HepG2 (cell line): ENCODE measurements at regions not wholly inside any gene's neighbourhood (a gene's known extent, or its start where the extent isn't known, plus 50 kb on each side); places are given as distances from the start of the nearest gene placed in this dataset.

Source experiments
- ATAC-seq: fragments of 200-7000 bp; cut with Tn5 transposase; 3 replicates; pipeline ENCODE4 v1.9.1; 2020; ENCODE audit warnings: mild to moderate bottlenecking, moderate library complexity
- BruUV-seq: library from RNA; stranded (reverse); fragments of 400-500 nt; replicated peaks from 2 replicates; lab custom pipeline; 2021; lab: Mats Ljungman, UMichigan
- CTCF ChIA-PET: fragments of 300-600 bp; formaldehyde crosslinking; extraction: SDS; loops from one replicate; lab custom pipeline; 2021; ENCODE audit warnings: low total read pairs, inconsistent platforms, low intra/inter-chr PET ratio; lab: Yijun Ruan, JAX
- POLR2A ChIA-PET: fragments of 350-600 bp; sonication (Branson Sonifier 250); formaldehyde crosslinking; loops from one replicate; lab custom pipeline; 2020; ENCODE audit warnings: antibody characterized with exemption, inconsistent platforms; lab: Yijun Ruan, JAX
- DNase-seq: peaks from one replicate; pipeline ENCODE4 v3.0.0-alpha.2; 2015; ENCODE audit warnings: low spot score
- FAIRE-seq: peaks from 3 replicates; lab custom pipeline; 2011; peaks lifted over from hg19 to GRCh38; lab: Jason Lieb, UNC
- H2AFZ ChIP-seq: one replicate; pipeline ENCODE4 v1.6.1; 2011; ENCODE audit warnings: low read length, inconsistent platforms
- H3K27ac ChIP-seq: fragments of 300-600 bp; 3 replicates; pipeline ENCODE4 v1.8.0; 2011; ENCODE audit warnings: mixed run types, mild to moderate bottlenecking, mixed read lengths, low read length, inconsistent platforms; ENCODE audit not compliant: insufficient read depth; ENCODE audit errors: extremely low read length
- H3K27me3 ChIP-seq, 2 experiments: fragments of 200-600 bp in 1 of 2; 2 replicates in 1 of 2; 3 replicates in 1 of 2; pipeline versions ENCODE4 v1.6.0 to v1.8.0; 2011; ENCODE audit warnings: low read length in 2 of 2, mild to moderate bottlenecking in 2 of 2, moderate library complexity in 2 of 2, inconsistent platforms in 1 of 2; ENCODE audit not compliant: insufficient read depth in 2 of 2, control insufficient read depth in 1 of 2
- H3K36me3 ChIP-seq, 2 experiments: fragments of 200-600 bp in 1 of 2; replicated peaks in 1 of 2; 2 replicates in 1 of 2; 3 replicates in 1 of 2; pipeline versions ENCODE4 v1.5.1 to v1.8.0; 2011; ENCODE audit warnings: low read length in 2 of 2, inconsistent platforms in 1 of 2; ENCODE audit not compliant: insufficient read depth in 2 of 2, control insufficient read depth in 1 of 2
- H3K4me1 ChIP-seq: 2 replicates; pipeline ENCODE4 v1.5.1; 2012; ENCODE audit warnings: low read length, inconsistent platforms; ENCODE audit not compliant: insufficient read depth
- H3K4me2 ChIP-seq: 2 replicates; pipeline ENCODE4 v1.6.0; 2011; ENCODE audit warnings: low read depth, low read length, inconsistent platforms
- H3K4me3 ChIP-seq, 3 experiments: fragments of 200-600 bp in 1 of 3; sonication (generic), shearing (Covaris generic) in 1 of 3; replicated peaks in 1 of 3; 2 replicates each; pipeline ENCODE4 v1.5.1; 2011 to 2016; ENCODE audit warnings: low read length in 3 of 3, inconsistent platforms in 2 of 3, low read depth in 2 of 3, mild to moderate bottlenecking in 2 of 3, control low read depth in 1 of 3, mixed read lengths in 1 of 3; ENCODE audit not compliant: insufficient read depth in 1 of 3
- H3K79me2 ChIP-seq: one replicate; pipeline ENCODE4 v1.6.1; 2011; ENCODE audit warnings: low read length, inconsistent platforms; ENCODE audit not compliant: insufficient read depth
- H3K9ac ChIP-seq: 2 replicates; pipeline ENCODE4 v1.6.0; 2011; ENCODE audit warnings: mild to moderate bottlenecking, low read depth, low read length, inconsistent platforms; ENCODE audit not compliant: insufficient read depth
- H3K9me3 ChIP-seq: 2 replicates; pipeline ENCODE4 v1.5.1; 2012; ENCODE audit warnings: mild to moderate bottlenecking, low read length
- H4K20me1 ChIP-seq: 2 replicates; pipeline ENCODE4 v1.6.0; 2011; ENCODE audit warnings: inconsistent platforms, mild to moderate bottlenecking, low read length, moderate library complexity; ENCODE audit not compliant: insufficient read depth
- AHR ChIP-seq: IDR thresholded peaks from 2 replicates; pipeline ENCODE4 v1.6.1; 2018; ENCODE audit warnings: missing genetic modification reagents, missing compliant biosample characterization
- CREM ChIP-seq, 2 experiments: sonication (generic) in 1 of 2; formaldehyde crosslinking in 1 of 2; IDR thresholded peaks; 2 replicates each; pipeline versions ENCODE4 v1.4.0 to v1.6.1; 2016 to 2020; ENCODE audit warnings: antibody characterized with exemption in 1 of 2, mild to moderate bottlenecking in 1 of 2, missing genetic modification reagents in 1 of 2
- HES4 ChIP-seq: sonication (generic); formaldehyde crosslinking; IDR thresholded peaks from 2 replicates; pipeline ENCODE4 v1.9.0; 2021; ENCODE audit warnings: mild to moderate bottlenecking, missing genetic modification reagents, borderline replicate concordance
- HIVEP1 ChIP-seq: sonication (generic); formaldehyde crosslinking; IDR thresholded peaks from 2 replicates; pipeline ENCODE4 v1.4.0; 2020; ENCODE audit warnings: mild to moderate bottlenecking, missing genetic modification reagents
- HNRNPH1 ChIP-seq: fragments of 200-400 bp; formaldehyde crosslinking; optimal IDR thresholded peaks from 2 replicates; pipeline ENCODE3; 2017; ENCODE audit warnings: mild to moderate bottlenecking, low read depth, low read length
- RBFOX2 ChIP-seq: fragments of 200-400 bp; formaldehyde crosslinking; IDR thresholded peaks from 2 replicates; pipeline ENCODE4 v1.6.1; 2017; ENCODE audit warnings: low read depth, mild to moderate bottlenecking, low read length
- RFXANK ChIP-seq: IDR thresholded peaks from 2 replicates; pipeline ENCODE4 v1.6.1; 2016
- SAP130 ChIP-seq: IDR thresholded peaks from 2 replicates; pipeline ENCODE4 v1.6.1; 2016; ENCODE audit warnings: low read depth
- STAG1 ChIP-seq: sonication (generic); formaldehyde crosslinking; IDR thresholded peaks from 2 replicates; pipeline ENCODE4 v1.4.0; 2020; ENCODE audit warnings: missing genetic modification reagents
- TAF1 ChIP-seq: sonication (generic); formaldehyde crosslinking; IDR thresholded peaks from 2 replicates; pipeline ENCODE4 v1.4.0; 2020; ENCODE audit warnings: missing genetic modification reagents
- TBL1XR1 ChIP-seq: fragments of 150-350 bp; IDR thresholded peaks from 2 replicates; pipeline ENCODE4 v1.6.1; 2014; ENCODE audit warnings: borderline replicate concordance, low read length; ENCODE audit not compliant: partially characterized antibody
- ZBTB21 ChIP-seq: sonication (generic); formaldehyde crosslinking; IDR thresholded peaks from 2 replicates; pipeline ENCODE4 v1.4.0; 2020; ENCODE audit warnings: missing genetic modification reagents
- ZNF205 ChIP-seq: IDR thresholded peaks from 2 replicates; pipeline ENCODE4 v1.6.1; 2018; ENCODE audit warnings: missing biosample characterization, missing genetic modification reagents
- ZNF841 ChIP-seq: sonication (generic); formaldehyde crosslinking; IDR thresholded peaks from 2 replicates; pipeline ENCODE4 v1.8.1; 2023; ENCODE audit warnings: missing genetic modification reagents, borderline replicate concordance
- WGBS: methylation state at CpG from one replicate; pipeline ENCODE4 v1.1.6; 2017; ENCODE audit warnings: low lambda C conversion rate; 5-methylcytosine and 5-hydroxymethylcytosine counted together
- in situ Hi-C: cut with HindIII; loops from 2 replicates; pipeline ENCODE4 v1.10.0; 2017; ENCODE audit warnings: low pct_unique_long_range_greater_than_20kb; ENCODE audit not compliant: extremely low pct_ligation_motif_present
- intact Hi-C: fragments of 100-400 bp; cut with micrococcal nuclease; formaldehyde crosslinking; loops from one replicate; pipeline ENCODE4 v1.10.0; 2022; ENCODE audit not compliant: unreplicated experiment
- TF ChIP-seq, protein P1 (sequence below): sonication (generic); formaldehyde crosslinking; IDR thresholded peaks from 2 replicates; pipeline ENCODE4 v1.5.0; 2020; ENCODE audit warnings: mild to moderate bottlenecking, missing genetic modification reagents, moderate library complexity
- TF ChIP-seq, protein P2 (sequence below): sonication (generic); formaldehyde crosslinking; IDR thresholded peaks from 2 replicates; pipeline ENCODE4 v1.5.0; 2020; ENCODE audit warnings: missing genetic modification reagents, mild to moderate bottlenecking, borderline replicate concordance
- TF ChIP-seq, protein P3 (sequence below): sonication (generic); formaldehyde crosslinking; IDR thresholded peaks from 2 replicates; pipeline ENCODE4 v1.8.1; 2023; ENCODE audit warnings: mild to moderate bottlenecking, inconsistent platforms, moderate library complexity, missing genetic modification reagents, borderline replicate concordance

DNA sequence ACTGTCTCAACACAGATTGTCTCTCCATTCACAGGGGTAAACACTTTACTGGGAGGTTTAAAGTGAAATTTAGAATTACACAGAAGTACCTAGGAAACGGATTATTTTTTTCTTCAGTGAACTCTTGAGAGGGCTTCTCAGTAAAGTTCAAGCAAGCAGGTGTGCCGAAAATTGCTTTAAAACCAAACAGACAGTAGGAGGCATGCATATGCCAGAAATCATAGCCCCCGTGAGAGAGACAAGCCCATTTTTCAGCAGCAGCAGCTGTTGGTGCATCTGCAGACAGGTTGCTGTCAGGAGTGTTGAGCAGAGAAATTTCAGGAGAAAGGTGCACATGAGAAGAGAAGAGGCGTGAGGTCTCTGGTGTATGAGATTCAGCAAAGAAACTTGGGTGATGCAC is 2115.5 kb upstream of the CELF4 start:
- H2AFZ ChIP-seq, result no peak overlapping the region
- FAIRE-seq, result no peak
- no peak for DNase-seq
- no peaks in the 10 kb centered on the region for H3K27me3 ChIP-seq
- no peak overlapping the region for H3K9ac ChIP-seq
- no peak overlapping the region for H3K27ac ChIP-seq
- in situ Hi-C loops (no loop called here), intact Hi-C loops (no loop called here)
- ATAC-seq, result no peak
- whole genome bisulfite sequencing, result 96% methylated on average over 4 of the region's 4 CpGs
- CTCF ChIA-PET, result no interaction called here
- no peaks in the 10 kb centered on the region for H3K79me2 ChIP-seq
- 0 out of 5 replicates have a peak, but pooled peaks cover 0 to 3% of the 10 kb centered on the region in 2 experiments for H3K36me3 ChIP-seq
- TF ChIP-seq STAG1, result peak; percentile 45; the same call in 1 of the 2 replicates
- TF ChIP-seq TBL1XR1, result no peak
- TF ChIP-seq, protein P1, sequence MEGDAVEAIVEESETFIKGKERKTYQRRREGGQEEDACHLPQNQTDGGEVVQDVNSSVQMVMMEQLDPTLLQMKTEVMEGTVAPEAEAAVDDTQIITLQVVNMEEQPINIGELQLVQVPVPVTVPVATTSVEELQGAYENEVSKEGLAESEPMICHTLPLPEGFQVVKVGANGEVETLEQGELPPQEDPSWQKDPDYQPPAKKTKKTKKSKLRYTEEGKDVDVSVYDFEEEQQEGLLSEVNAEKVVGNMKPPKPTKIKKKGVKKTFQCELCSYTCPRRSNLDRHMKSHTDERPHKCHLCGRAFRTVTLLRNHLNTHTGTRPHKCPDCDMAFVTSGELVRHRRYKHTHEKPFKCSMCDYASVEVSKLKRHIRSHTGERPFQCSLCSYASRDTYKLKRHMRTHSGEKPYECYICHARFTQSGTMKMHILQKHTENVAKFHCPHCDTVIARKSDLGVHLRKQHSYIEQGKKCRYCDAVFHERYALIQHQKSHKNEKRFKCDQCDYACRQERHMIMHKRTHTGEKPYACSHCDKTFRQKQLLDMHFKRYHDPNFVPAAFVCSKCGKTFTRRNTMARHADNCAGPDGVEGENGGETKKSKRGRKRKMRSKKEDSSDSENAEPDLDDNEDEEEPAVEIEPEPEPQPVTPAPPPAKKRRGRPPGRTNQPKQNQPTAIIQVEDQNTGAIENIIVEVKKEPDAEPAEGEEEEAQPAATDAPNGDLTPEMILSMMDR, result peak; percentile 29; the same call in 1 of the 2 replicates
- no peak overlapping the region for H3K4me2 ChIP-seq
- no peaks in the 10 kb centered on the region for H3K9me3 ChIP-seq
- peaks cover 7% of the 10 kb centered on the region for H3K4me1 ChIP-seq
- POLR2A ChIA-PET, result no interaction called here
- no peak overlapping the region for H3K4me3 ChIP-seq
- H4K20me1 ChIP-seq, result no peaks in the 10 kb centered on the region
- BruUV-seq, result no TSS peak

DNA sequence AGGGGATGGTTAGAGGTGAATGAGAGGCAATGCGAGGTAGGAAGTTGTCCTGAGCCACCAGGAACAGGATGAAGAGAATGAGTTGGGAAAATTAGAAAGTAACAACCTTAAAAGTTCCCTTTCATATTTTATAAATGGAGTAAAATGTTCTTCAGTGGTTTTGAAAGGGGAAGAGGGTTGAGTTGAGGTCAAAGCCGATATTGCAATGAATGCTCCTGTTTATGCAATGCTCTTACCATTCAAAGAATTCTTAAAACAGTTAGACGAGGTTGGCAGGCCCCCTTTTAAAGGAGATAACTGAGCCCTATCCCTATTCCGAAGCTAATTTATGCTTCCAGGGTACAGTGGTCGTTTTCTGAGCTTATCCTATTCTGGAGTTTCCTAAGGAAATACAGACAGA is 2110.3 kb upstream of the CELF4 start:
- in situ Hi-C loops, result no loop called here
- BruUV-seq, result no TSS peak
- H3K36me3 ChIP-seq, result 0 out of 5 replicates have a peak, but pooled peaks cover 0 to 3% of the 10 kb centered on the region in 2 experiments
- no peaks in the 10 kb centered on the region for H3K27me3 ChIP-seq
- no peak overlapping the region for H3K9ac ChIP-seq
- ATAC-seq (no peak), DNase-seq (no peak), FAIRE-seq (no peak)
- 0 out of 2 replicates have a peak, but pooled peaks cover 7% of the 10 kb centered on the region for H3K4me1 ChIP-seq
- intact Hi-C loops, result no loop called here
- H3K4me2 ChIP-seq, result no peak overlapping the region
- no peaks in the 10 kb centered on the region for H3K9me3 ChIP-seq
- WGBS, result 88% methylated on average over 5 of the region's 5 CpGs
- ChIA-PET POLR2A (no interaction called here), CTCF (no interaction called here)
- no peak overlapping the region for H2AFZ ChIP-seq
- no peaks in the 10 kb centered on the region for H3K79me2 ChIP-seq
- no peaks in the 10 kb centered on the region for H4K20me1 ChIP-seq
- H3K27ac ChIP-seq, result no peak overlapping the region
- no peak overlapping the region for H3K4me3 ChIP-seq
- TF ChIP-seq HIVEP1 (CRISPR knock-in tag) (no peak), RBFOX2 (no peak), TAF1 (CRISPR knock-in tag) (no peak), RFXANK (CRISPR knock-in tag) (no peak), AHR (CRISPR knock-in tag) (no peak), ZNF205 (CRISPR knock-in tag) (no peak), SAP130 (CRISPR knock-in tag) (no peak), ZNF841 (CRISPR knock-in tag) (no peak), HES4 (CRISPR knock-in tag) (no peak), HNRNPH1 (no peak), CREM (IDR thresholded peaks at IDR 0.05) (no peak), CREM (CRISPR knock-in tag; IDR thresholded peaks at IDR 0.05) (no peak), ZBTB21 (no peak)
- TF ChIP-seq, protein P2, sequence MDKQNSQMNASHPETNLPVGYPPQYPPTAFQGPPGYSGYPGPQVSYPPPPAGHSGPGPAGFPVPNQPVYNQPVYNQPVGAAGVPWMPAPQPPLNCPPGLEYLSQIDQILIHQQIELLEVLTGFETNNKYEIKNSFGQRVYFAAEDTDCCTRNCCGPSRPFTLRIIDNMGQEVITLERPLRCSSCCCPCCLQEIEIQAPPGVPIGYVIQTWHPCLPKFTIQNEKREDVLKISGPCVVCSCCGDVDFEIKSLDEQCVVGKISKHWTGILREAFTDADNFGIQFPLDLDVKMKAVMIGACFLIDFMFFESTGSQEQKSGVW (CRISPR knock-in tag), result no peak
- TF ChIP-seq, protein P3, sequence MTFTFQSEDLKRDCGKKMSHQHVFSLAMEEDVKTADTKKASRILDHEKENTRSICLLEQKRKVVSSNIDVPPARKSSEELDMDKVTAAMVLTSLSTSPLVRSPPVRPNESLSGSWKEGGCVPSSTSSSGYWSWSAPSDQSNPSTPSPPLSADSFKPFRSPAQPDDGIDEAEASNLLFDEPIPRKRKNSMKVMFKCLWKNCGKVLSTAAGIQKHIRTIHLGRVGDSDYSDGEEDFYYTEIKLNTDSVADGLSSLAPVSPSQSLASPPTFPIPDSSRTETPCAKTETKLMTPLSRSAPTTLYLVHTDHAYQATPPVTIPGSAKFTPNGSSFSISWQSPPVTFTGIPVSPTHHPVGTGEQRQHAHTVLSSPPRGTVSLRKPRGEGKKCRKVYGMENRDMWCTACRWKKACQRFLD (CRISPR knock-in tag), result no peak
